Kasumi-1 (cell line): ENCODE measurements at regions not wholly inside any gene's neighbourhood (a gene's known extent, or its start where the extent isn't known, plus 50 kb on each side); places are given as distances from the start of the nearest gene placed in this dataset.

Experiments
- DNase-seq, 2 experiments: peaks; one replicate each; lab custom pipeline; 2025; lab: John Stamatoyannopoulos, UW

DNA sequence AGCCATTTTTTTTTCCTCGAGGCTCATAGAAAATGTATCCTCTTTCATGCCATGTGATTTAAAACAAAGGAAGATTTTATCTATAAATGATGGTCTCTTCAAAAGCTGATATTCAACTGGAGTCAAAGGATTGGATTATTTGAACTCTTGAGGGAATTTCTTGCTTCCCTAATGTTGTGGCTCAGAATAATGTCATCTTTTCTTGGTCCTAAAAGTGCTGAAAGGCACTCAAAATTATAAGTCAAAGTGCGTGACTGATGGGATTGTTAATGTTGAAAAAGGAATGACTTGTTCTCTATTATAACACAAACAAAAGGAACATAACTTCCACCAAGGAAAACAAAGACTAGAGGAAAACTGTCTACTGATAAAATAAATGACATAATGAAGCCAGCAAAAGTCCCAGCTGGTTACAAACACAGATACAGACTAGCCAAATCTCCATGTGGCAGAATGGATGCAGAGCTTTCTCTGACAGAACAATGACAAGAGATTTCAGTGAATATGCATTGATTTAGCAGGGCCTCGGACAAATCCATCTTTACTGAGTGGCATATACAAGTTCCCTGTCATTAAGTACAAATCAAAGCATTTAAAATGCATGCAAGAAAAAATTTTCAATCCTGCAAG, 552.6 kb downstream of the GBA3 start:
- no peak for DNase-seq

GRCh38 chr4:23242962-23243361, 550.2 kb downstream of the GBA3 start:
- no peak for DNase-seq

DNA sequence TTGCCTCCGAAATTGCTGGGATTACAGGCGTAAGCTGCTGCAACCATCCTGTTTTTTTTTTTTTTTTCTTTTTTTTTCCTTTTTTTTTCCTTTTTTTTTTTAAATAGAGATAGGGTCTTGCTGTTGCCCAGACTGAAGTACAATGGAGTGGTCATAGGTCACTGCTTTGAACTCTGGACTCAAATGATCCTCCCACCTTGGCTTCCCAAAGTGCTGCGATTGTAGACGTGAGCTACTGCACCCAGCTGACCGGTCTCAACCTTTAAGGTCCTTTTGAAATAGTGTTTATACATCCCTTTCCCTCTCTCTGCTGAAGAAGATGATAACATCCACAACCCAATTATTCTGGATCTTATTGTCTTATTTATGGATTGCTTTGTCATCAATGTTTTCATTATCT, 548.7 kb downstream of the GBA3 start:
- DNase-seq: no peak

DNA sequence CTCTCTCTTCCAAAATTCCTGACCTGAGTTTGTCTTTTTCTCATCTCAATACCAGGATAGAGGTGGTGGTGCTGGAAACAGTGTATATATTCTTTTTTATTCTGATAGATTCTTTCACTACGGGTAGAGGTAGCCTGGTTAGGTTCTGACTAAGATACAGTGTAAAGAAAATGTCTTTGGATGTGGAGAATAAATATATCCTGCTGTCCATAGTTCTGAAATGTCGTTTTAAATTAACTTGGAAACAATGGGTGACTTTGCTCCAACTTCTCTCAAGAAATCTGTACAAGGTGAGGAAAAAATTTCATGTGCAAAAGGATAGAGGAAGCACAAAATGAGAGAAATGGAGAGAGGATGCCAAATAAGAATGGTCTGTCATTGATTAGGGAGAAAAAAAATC, 546.1 kb downstream of the GBA3 start:
- no peak for DNase-seq

- no peak for DNase-seq
Measured at GRCh38 chr4:23237771-23238170, 545.0 kb downstream of the GBA3 start.

GRCh38 chr4:23235628-23236390, 543.1 kb downstream of the GBA3 start:
- DNase-seq: no peak

GRCh38 chr4:23234716-23235115, 542.0 kb downstream of the GBA3 start:
- DNase-seq: no peak

GRCh38 chr4:23234018-23234417, 541.3 kb downstream of the GBA3 start:
- no peak for DNase-seq

DNA sequence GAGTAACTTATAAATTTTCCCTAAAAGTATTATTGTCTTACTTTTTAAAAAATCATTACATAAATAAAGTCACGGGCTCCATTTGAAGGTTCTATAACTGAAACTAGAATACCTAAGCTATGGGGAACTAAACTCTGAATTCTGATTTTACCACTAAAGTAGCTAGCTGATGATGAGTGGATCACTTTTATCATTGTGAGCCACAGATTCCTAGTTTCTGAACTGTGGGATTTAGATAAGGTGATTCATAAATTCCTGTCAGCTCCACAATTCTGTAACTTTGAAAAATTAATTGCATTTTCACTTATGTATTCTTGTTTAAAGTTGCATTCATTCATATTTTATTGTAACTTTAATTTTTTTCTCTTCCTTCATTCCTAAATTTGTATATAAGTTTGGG, 540.9 kb downstream of the GBA3 start:
- DNase-seq: no peak

DNA sequence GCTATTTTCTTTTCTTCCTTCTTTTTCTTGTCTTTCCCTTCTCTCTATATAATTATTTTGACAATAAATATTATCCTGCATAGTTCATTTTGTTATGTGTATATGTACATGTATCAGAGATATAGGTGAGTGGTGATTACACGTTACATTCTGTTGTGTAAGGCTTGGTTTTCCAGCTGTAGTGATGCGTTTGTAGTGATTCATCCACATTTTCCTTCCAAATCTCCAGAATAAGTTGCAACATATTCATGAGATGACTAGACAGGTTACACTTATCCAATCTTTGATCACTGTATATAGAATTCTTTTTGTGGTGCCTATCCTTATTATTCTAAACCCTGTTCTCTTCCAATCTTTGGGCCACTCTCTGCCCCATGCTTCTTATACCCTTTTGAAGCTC, 540.2 kb downstream of the GBA3 start:
- DNase-seq: no peak

DNA sequence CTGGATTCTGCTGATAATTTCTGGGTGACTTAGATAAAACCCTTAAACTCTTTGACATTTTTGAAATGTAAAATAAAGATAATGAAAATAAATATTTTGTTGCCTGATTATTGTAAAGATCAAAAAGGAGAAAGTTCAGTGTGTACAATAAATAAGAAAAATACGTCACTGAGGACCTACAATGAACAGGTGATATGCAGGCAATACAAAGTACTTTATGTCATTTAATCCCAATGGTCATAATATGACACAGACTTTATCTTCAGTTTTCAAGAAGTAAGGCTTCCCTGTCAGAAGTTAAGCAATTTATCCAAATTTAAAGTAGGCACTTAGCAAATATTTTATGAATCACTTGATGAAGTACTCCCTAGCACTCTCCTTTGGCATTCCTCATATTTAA, 532.8 kb downstream of the GBA3 start:
- no peak for DNase-seq

DNA sequence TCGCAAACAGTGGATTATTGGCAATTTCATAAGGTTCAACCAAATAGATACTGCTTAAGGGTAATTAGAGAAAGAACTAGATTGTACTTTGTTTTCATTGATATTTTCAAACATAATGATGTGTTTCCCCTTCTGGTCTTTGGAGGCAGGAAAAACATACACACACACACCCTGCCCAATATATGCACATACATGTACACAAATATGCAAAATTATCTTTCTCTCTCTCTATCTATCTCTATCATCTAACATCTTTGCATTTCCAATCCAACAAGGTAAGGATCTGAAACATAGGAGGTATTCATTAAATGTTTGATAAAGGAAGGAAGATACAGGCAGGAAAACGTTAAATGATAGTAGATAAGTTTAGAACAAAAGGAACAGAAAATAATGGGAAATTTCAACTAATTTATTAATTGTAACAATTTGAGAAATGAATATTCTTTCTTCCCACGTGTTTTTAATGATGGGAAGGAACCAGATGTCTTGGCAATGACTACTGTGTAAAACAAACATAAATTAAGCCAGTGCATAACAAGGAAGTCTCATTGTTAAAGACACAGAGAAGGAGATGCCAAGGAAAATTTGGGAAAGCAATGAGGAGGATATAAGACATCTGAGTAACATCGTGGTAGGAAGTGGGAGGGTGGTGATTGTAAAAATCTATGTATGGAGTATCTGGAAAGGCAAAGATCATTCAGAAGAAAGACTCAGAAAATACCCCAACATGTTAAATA, 532.1 kb downstream of the GBA3 start:
- no peak for DNase-seq

DNA sequence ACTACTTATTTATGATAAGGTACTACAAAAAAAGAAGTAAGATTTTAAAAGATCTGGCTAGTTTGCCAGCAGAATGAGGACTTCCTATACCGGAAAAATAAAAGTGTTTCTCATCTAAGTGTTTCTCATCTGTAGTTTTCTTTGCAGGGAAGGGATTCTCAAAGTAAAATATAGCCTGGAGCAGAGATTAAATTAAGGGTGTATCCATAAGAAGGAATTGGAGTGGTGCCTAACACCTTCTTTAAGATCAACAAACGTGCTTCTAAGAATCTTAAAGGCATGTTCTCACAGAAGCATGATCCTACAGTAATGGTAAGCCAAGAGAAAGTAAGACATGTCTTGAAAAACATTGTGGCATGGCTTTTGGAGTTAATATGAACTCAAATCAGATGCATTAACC, 528.2 kb downstream of the GBA3 start:
- no peak for DNase-seq

- no peak for DNase-seq
Measured at GRCh38 chr4:23219779-23220408, 527.2 kb downstream of the GBA3 start.

GRCh38 chr4:23213198-23213597, 520.5 kb downstream of the GBA3 start:
- DNase-seq: no peak

- no peak for DNase-seq
Measured at GRCh38 chr4:23212558-23212957, 519.8 kb downstream of the GBA3 start.

- no peak for DNase-seq
Measured at GRCh38 chr4:23207059-23207458, 514.3 kb downstream of the GBA3 start.

GRCh38 chr4:23202712-23203247, 510.0 kb downstream of the GBA3 start:
- no peak for DNase-seq

DNA sequence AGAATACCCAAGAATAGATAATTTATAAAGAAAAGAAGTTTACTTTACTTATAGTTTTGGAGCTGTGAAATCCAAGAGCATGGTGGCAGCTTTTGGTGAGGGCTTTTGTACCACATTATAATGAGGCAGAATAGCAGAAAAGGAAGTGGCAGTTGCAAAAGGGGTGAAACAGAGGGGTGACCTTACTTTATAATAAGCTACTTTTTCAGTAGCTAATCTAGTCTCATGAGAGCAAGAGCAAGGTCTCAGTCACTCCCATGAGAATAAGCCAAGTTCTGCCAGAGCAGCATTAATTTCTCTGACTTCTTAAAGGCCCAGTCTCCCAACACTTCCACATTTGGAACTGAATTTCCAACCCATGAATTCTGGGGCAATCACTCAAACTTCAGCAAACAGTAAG, 502.0 kb downstream of the GBA3 start:
- no peak for DNase-seq

DNA sequence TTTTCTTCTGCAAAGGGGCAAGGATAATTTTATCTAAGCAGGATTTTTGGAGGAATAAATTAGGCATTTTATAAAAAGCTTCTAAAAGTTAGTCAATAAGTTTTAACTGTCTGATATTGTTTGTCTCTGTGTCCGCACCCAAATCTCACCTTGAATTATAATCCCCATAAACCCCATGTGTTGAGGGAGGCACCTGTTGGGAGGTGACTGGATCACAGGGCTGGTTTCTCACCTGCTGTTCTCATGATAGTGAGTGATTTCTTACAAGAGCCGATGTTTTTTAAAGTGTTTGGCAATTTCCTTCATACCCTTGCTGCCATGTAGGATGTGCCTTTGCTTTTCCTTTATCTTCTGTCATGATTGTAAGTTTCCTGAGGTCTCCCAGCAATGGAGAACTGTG, 481.4 kb downstream of the GBA3 start:
- no peak for DNase-seq

- no peak for DNase-seq
Measured at GRCh38 chr4:23171976-23172375, 479.2 kb downstream of the GBA3 start.

DNA sequence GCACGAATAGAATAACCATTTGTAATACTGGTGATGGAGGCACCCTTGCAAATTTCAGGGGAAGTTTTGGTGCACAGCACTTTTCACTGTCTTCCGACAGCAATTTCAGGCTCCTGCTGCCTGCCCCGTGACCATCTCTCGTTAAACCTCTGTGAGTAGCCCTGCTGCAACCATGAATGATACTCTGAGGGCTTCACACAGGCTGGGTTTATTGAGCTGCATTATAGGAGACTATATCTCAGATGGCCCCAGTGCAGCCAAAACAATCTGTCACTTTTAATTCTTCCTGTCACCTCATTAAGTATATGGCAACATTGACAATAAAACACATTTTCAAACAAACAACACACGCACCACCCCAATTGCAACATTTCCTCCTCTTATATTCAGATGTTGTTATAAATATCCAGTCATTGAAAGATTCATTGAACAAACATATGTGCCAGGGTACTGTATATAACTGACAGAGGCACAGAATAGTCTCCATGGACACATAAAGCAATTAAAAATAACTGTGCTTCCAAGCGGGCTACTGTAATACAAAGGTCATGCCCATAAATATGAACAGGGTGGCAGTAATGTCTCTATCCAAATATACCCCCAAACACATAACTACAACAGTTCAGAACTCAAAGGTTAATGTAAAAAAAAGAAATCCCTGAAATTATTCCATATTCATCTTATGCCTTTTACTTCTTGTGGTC, 477.0 kb downstream of the GBA3 start:
- DNase-seq: no peak
